Endothelial cell of umbilical vein (primary cell): ENCODE measurements at regions not wholly inside any gene's neighbourhood (a gene's known extent, or its start where the extent isn't known, plus 50 kb on each side); places are given as distances from the start of the nearest gene placed in this dataset.

Experiments used
- CTCF ChIP-seq, 2 donors: IDR thresholded peaks; 1 replicate in 1 of 2; 2 replicates in 1 of 2; pipeline ENCODE4 v1.5.1; 2011; ENCODE audit warnings: low read length in 2 of 2, mild to moderate bottlenecking in 2 of 2, moderate library complexity in 2 of 2, control low read depth in 1 of 2, inconsistent platforms in 1 of 2, low read depth in 1 of 2; ENCODE audit not compliant: insufficient read depth in 1 of 2; ENCODE audit errors: extremely low read depth in 1 of 2
- EZH2 ChIP-seq: IDR thresholded peaks from 2 replicates; pipeline ENCODE4 v1.6.1; 2012; ENCODE audit warnings: borderline replicate concordance, low read depth, mild to moderate bottlenecking, moderate library complexity, low read length, inconsistent platforms; ENCODE audit not compliant: severe bottlenecking

DNA sequence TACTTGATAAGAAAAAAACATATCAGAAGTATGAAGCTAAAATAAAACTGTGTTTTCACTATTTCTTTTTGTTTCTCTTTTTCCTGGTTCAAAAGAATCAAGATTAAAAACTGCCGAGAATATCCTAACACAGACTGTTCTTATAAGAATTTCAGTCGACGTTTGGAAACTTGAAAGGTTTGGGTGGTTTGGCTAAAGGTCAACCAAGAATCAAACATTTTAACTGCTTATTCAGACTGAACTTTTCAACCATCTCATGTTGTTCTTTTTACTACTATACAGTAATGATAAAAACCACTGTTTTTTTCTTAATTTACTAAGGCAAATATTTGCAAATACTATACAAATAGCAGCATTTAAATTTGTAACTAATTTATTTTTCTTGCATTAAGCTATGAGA lies 308.5 kb upstream of the TFPI start:
- no peak for TF ChIP-seq EZH2
- no peak for TF ChIP-seq CTCF (IDR thresholded peaks at IDR 0.05; ENCODE audit: extremely low read depth in 1 of 2, insufficient read depth in 1 of 2, low read depth in 1 of 2, low read length in 2 of 2)
